Dermis microvascular lymphatic vessel endothelial cell (primary cell): ENCODE measurements at regions not wholly inside any gene's neighbourhood (a gene's known extent, or its start where the extent isn't known, plus 50 kb on each side); places are given as distances from the start of the nearest gene placed in this dataset.
A peak's percentile ranks its signal among the peaks of the same experiment; 100 is the strongest.
"Not testable (repeated sequence)": the region's sequence is repeated elsewhere in the genome, so short reads cannot be mapped to it uniquely, and the experiment has no call there.

Experiments
- DNase-seq, 2 donors: peaks; one replicate each; pipeline versions ENCODE4 v3.0.0 to v3.0.0-alpha.2; 2010; ENCODE audit warnings: low read depth in 2 of 2

DNA sequence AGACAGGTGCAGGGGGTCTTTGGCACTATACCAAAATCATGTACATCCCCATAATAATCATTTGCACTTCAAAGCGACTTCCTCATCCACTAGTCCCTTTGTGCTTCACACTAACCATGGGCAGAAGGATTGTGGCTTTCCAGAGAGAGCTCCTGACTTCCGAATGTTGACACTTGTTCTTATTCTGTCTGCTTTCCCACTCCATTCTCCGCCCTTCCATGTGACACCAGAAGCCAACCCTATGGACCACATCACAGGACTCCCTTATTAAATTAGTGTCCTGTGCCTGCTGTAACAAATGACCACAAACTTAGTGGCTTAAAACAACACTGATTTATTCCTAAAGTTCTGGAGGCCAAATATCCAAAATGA, 91.6 kb downstream of the CMC2 start:
- DNase-seq: no peak

GRCh38 chr16:80914379-80915078, 92.2 kb downstream of the CMC2 start:
- DNase-seq: no peak

GRCh38 chr16:80913397-80913796, 93.3 kb downstream of the CMC2 start:
- DNase-seq: no peak

GRCh38 chr16:80912651-80913050, 94.0 kb downstream of the CMC2 start:
- DNase-seq: no peak

- DNase-seq: no peak
Observed at GRCh38 chr16:80910434-80910833, 96.3 kb downstream of the CMC2 start.

DNA sequence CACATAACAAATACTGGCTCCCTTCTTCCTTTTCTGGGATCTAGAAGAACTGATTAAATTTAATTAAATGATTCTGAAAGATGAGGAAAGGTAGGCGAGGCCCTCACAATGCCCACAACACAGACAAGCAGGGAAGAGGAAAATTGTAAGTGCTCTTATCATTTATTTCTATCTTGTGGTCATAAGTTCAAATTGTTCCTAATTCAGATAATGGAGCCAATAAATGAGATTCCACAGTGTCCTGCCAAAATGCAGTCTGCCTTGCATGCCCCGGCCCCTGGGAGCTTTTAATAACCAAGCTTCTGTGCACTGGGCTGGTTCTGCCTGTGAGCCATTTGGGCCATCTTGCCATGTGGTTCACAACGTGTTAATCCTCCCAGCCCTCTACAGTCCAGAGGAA, 97.0 kb downstream of the CMC2 start:
- no peak for DNase-seq

DNA sequence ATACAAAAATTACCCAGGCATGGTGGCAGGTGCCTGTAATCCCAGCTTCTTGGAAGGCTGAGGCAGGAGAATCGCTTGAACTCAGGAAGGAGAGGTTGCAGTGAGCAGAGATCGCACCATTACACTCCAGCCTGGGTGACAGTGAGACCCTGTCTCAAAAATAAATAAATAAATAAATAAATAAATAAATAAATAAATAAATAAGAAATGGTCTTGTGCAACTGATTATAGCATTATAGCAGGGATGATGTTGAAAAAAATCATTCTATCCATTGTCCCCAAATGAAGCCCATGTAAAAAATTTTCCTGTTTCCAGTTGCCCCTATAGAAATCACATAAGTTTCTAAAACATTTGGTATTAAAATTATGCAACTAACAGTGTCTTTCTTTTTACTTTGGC, 100.5 kb downstream of the CMC2 start:
- not testable (repeated sequence) for DNase-seq

GRCh38 chr16:80903616-80904015, 99.2 kb upstream of the CDYL2 start:
- no peak for DNase-seq

DNA sequence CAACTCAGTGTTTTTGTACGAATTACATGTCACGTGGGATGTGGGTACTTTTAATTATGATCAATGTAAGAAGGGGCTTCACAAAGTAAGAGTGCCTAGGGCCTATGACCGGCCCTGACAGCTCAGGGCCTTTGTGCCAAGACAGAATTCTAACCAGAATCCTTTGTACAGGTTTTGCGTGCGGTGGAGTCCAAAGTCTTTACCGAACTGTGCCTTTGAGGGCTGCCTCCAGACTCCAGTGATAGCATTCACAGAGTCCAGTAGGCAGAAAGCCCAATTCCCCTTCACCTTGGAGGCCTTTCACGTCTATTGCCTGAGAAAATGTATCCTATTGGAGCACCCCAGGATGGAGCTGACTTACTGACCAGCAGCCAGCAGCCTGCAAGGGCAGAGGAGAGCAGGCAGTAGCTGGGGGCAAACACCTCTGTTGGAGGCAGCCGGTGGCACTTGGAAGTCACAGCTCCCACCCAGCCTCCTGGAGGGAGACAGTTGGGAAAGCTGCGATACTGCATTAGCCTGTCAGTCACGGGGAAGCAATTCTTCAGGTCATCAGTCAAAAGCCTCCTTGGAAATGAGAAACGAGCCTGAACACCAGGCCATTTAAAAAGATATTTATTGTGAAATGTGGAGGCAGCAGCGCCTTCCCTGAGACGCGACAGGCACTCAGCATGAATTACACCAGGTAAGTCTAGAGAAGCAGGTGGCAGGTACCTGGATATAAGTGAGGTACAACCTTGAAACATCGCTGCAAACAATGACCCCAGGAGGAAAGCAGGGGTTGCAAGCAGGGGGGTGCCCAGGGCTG, 98.1 kb upstream of the CDYL2 start:
- no peak for DNase-seq

DNA sequence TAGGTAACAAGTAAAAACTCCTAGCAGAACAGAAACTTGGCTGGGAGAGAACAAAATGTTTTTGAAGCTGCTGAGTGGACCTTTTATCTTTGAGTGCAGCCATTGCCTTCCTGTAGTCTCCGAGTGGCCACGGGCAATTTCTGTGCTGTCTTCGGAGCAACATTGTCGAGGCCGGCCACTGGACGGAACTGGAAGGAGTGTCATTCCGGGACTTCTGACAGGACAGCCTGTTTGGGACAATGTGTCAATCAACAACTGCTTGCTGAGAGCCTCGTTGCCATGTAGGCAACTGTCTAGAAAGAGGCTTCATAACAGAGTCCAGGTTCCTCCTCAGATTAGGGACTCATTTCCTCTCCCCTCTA, 96.2 kb upstream of the CDYL2 start:
- no peak for DNase-seq

DNA sequence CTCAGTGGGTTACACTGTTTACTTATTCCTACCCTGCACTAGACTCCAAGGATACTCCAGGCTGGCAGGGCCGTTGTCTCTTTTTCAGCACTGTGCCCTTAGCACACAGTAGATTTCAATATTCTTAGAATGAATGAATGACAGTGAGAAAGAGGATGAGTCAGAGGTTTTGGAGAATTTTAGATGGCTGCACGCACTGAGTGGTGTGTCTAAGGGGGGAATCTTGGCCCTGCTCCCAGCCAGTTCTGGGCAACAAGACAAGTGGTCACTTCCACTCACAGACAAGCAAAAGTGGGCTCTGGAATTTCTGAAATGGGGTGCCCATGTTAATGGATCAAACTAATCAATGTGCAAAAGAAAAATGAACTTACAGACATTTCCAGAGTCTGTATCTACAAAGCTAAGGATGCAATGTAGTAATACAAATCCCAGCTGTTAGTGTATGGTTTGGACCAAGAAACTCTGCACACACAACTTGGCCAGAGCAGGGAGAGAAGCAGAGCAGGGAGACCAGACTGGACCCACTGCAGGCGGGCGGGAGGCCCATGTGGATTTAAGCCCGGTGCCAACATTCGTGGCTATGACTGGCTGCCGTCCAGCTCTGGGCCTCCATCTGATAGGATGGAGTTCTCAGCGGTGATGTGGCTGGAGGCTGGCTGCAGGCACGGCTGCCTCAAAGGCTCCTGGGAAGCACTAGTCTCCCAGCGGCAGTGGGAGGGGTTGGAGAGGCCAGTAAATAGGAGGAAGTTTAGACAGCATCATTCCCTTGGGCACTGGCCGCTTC, 95.6 kb upstream of the CDYL2 start:
- DNase-seq: peak; percentile 73 to 87

DNA sequence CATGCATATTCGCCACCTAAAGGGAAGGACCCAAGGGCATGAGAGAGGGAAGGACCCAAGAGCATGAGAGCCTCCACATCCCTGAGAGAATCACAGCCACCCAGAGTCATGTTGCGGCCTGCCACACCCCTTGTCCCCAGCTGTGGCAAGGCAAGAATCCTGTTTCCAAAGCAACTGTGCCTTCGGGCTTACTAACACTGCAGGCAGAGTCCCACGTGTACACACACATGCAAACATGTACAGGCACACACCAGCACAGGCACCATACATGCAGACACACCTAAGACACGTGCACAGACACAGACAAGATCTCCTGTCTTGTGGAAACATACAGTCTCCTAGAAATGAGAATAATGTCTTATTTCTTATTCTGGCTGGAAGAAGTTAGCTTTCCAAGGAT, 92.4 kb upstream of the CDYL2 start:
- no peak for DNase-seq

GRCh38 chr16:80894091-80894490, 89.7 kb upstream of the CDYL2 start:
- DNase-seq: no peak

DNA sequence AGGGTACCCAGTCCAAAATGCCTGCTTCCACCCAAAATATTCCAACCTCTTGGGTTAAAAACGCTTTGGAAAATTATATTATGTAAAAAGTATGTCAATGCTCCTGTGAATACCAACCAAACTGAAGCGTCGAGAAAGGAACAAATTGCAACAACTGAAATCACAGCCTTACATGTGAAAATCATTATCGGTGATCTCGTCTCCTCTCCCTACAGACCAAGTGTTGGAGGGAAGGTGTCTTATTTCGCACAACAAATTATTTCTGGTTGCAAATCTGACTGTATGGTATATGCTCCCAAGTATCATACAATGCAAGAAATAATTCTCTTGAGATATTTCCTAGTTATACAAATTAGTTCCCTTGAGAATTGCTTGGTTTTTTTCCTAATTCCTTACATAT, 89.3 kb upstream of the CDYL2 start:
- DNase-seq: no peak

DNA sequence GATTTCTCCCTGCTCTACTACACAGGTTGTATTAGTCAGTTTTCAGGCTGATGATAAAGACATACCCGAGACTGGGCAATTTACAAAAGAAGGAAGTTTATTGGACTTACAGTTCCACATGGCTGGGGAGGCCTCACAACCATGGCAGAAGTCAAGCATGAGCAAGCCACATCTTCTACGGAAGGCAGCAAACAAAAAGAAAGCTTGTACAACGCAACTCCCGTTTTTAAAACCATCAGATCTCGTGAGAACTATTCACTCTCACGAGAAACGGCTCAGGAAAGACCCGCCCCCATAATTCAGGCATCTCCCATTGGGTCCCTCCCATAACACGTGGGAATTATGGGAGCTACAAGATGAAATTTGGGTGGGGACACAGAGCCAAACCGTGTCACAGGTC, 88.0 kb upstream of the CDYL2 start:
- not testable (repeated sequence) for DNase-seq

DNA sequence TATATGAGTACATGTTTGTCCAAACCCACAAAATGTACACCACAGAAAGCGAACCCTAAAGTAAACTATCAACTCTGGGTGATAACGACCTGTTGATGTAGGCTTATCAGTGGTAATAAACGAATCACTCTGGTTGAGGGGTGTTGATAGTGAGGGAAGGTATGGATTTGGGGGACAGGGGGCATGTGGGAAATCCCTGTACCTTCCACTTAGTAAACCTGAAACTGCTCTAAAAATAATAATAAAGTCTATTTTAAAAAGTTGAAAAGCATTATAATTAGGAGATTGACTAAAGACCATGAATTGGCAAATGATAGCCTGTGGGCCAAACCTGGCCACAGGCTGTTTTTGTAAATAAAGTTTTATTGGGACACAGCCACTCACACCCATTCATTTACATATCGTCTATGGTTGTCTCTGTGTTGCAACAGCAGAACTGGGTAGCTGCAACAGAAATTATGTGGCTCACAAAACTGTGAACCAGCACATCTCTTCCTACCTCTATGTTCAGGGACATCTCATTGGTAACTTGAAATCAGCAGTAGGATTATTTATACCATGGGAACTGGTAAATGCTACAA, 85.5 kb upstream of the CDYL2 start:
- DNase-seq: no peak

DNA sequence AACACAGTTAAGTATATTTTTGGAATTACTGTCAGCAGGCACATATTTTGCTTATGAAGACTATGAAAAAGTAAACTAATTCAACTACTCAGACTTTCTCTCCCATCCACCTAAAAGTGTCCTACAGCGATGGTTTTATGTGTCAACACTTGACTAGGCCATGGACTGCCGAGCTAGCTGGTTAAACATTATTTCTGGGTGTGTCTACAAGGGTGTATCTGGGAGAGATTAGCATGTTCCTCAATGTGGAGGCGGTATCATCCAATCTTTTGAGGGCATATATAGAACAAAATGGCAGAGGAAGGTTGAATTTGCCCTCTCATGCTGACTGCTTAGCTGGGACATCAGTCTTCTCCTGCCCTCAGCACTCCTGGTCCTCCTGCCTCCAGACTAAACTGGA, 82.7 kb upstream of the CDYL2 start:
- no peak for DNase-seq

- no peak for DNase-seq
Observed at GRCh38 chr16:80883816-80884215, 79.4 kb upstream of the CDYL2 start.

DNA sequence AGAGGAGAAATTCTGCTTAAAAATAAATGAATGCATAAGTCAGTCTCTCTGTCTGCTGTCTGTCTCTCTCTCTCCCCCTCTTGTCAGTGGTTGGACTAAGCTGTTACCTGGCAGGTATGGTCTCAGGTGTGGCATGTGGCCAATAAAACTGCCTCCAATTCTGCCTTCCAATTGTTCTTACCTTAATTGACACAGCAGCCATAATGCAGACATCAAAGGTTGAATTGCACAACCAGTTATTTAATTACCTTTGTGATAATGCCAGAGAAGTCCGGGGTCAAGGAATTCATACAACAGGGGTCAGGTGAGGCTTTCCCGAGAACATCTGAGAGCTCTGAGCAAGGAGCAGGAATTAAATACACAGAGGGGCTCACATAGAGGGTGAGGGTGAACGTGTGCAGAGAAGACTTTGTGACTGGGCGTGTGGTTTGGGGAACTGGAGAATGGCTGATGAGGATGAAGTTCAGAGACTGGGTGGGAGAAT, 78.8 kb upstream of the CDYL2 start:
- DNase-seq: no peak

DNA sequence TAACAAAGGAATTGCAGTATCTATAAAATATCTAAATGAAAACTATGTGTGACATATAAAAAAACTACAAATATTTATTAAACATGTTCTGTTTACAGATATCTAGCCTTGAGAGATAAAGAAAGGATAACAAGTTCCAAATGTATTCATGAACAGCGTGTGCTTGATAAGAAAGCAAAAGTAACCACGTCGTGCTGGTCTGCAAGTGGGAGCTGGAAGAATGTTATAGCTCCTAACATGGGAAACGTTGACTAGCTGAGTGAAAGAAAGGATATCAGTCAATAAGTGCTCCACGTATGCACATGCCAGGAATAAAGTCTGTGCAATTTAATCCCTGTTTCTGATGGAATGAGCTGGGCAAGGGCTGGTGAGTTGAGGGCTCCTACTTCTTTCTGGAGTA, 71.2 kb upstream of the CDYL2 start:
- no peak for DNase-seq

- DNase-seq: no peak
Observed at GRCh38 chr16:80874925-80875324, 70.5 kb upstream of the CDYL2 start.

GRCh38 chr16:80862160-80862705, 57.8 kb upstream of the CDYL2 start:
- no peak for DNase-seq
